B cell (primary cell): ENCODE measurements at regions not wholly inside any gene's neighbourhood (a gene's known extent, or its start where the extent isn't known, plus 50 kb on each side); places are given as distances from the start of the nearest gene placed in this dataset.

Experiments
- ATAC-seq: fragments of 200-7000 bp; cut with Tn5 transposase; one replicate; pipeline ENCODE4 v1.10.0; 2021; ENCODE audit warnings: low read depth, mild to moderate bottlenecking, moderate number of reproducible peaks, moderate library complexity
- CTCF ChIA-PET: fragments of 350-600 bp; sonication (Branson Sonifier 250); formaldehyde crosslinking; loops from one replicate; lab custom pipeline; 2021; ENCODE audit warnings: antibody characterized with exemption, inconsistent platforms; lab: Charles Lee
- POLR2A ChIA-PET: fragments of 350-600 bp; sonication (Branson Sonifier 250); formaldehyde crosslinking; loops from one replicate; lab custom pipeline; 2021; ENCODE audit warnings: antibody characterized with exemption; lab: Charles Lee
- DNase-seq: peaks from one replicate; pipeline ENCODE4 v3.0.0; 2013
- H2AFZ ChIP-seq: 2 replicates; pipeline ENCODE4 v1.6.1; 2012; ENCODE audit warnings: mild to moderate bottlenecking, low read depth, low read length; ENCODE audit not compliant: insufficient read depth, poor library complexity, severe bottlenecking
- H3K27ac ChIP-seq, 2 donors: 1 replicate in 1 of 2; 2 replicates in 1 of 2; pipeline ENCODE4 v1.5.1; 2012 to 2013; ENCODE audit warnings: low read length in 2 of 2, mild to moderate bottlenecking in 2 of 2, moderate library complexity in 1 of 2
- H3K27me3 ChIP-seq, 4 experiments: fragments of 200-600 bp in 1 of 4; sonication (generic) in 1 of 4; replicated peaks in 1 of 4; 1 replicate in 2 of 4; 2 replicates in 2 of 4; pipeline versions ENCODE4 v1.6.1 to v1.7.0; 2013 to 2016; ENCODE audit warnings: low read length in 3 of 4, mild to moderate bottlenecking in 2 of 4, mixed read lengths in 1 of 4, moderate library complexity in 1 of 4; ENCODE audit not compliant: insufficient read depth in 4 of 4, control insufficient read depth in 3 of 4; ENCODE audit errors: control extremely low read depth in 1 of 4
- H3K36me3 ChIP-seq, 2 experiments: replicated peaks in 1 of 2; 1 replicate in 1 of 2; 2 replicates in 1 of 2; pipeline versions ENCODE4 v1.6.1 to v1.7.1; 2013; ENCODE audit warnings: low read length in 1 of 2; ENCODE audit not compliant: insufficient read depth in 2 of 2, control insufficient read depth in 1 of 2; ENCODE audit errors: control extremely low read depth in 1 of 2, extremely low read depth in 1 of 2
- H3K4me1 ChIP-seq, 2 donors: fragments of 200-600 bp in 1 of 2; sonication (generic) in 1 of 2; 1 replicate in 1 of 2; 2 replicates in 1 of 2; pipeline versions ENCODE4 v1.5.1 to v1.6.1; 2013 to 2017; ENCODE audit warnings: low read length in 2 of 2; ENCODE audit not compliant: control insufficient read depth in 2 of 2, insufficient read depth in 2 of 2
- H3K4me2 ChIP-seq: replicated peaks from 2 replicates; pipeline ENCODE3; 2012; ENCODE audit warnings: mild to moderate bottlenecking, low read depth, low read length; ENCODE audit not compliant: poor library complexity, severe bottlenecking
- H3K4me3 ChIP-seq, 5 experiments: fragments of 200-600 bp in 1 of 5; sonication (generic) in 1 of 5; 1 replicate in 3 of 5; 2 replicates in 2 of 5; pipeline versions ENCODE4 v1.5.1 to v1.7.0; 2011 to 2016; ENCODE audit warnings: low read length in 4 of 5, mild to moderate bottlenecking in 4 of 5, low read depth in 2 of 5, control low read depth in 1 of 5, moderate library complexity in 1 of 5; ENCODE audit not compliant: insufficient read depth in 1 of 5; ENCODE audit errors: control extremely low read depth in 1 of 5, extremely low read depth in 1 of 5
- H3K79me2 ChIP-seq: fragments of 200-600 bp; sonication (generic); one replicate; pipeline ENCODE4 v1.6.0; 2016; ENCODE audit warnings: low read length; ENCODE audit not compliant: control insufficient read depth, insufficient read depth
- H3K9ac ChIP-seq: fragments of 200-600 bp; sonication (generic); 2 replicates; pipeline ENCODE4 v1.6.1; 2017; ENCODE audit warnings: mild to moderate bottlenecking, low read length, moderate library complexity
- H3K9me3 ChIP-seq, 3 donors: one replicate each; pipeline versions ENCODE4 v1.6.1 to v1.7.1; 2013; ENCODE audit warnings: low read length in 2 of 3; ENCODE audit not compliant: control insufficient read depth in 2 of 3, insufficient read depth in 1 of 3; ENCODE audit errors: control extremely low read depth in 1 of 3
- H4K20me1 ChIP-seq: 2 replicates; pipeline ENCODE4 v1.6.0; 2012; ENCODE audit warnings: mild to moderate bottlenecking, low read length; ENCODE audit not compliant: insufficient read depth, control insufficient read depth, poor library complexity, severe bottlenecking
- H3K27ac Mint-ChIP-seq: one replicate; pipeline ENCODE4 v1.8.0; 2021; ENCODE audit warnings: mixed read lengths
- H3K27me3 Mint-ChIP-seq: one replicate; pipeline ENCODE4 v1.8.0; 2021; ENCODE audit warnings: mixed read lengths
- H3K4me1 Mint-ChIP-seq: one replicate; pipeline ENCODE4 v1.8.0; 2021; ENCODE audit warnings: mixed read lengths
- H3K4me3 Mint-ChIP-seq: one replicate; pipeline ENCODE4 v1.8.0; 2021; ENCODE audit warnings: mixed read lengths
- H3K9me3 Mint-ChIP-seq: one replicate; pipeline ENCODE4 v1.8.0; 2022; ENCODE audit warnings: mixed read lengths; ENCODE audit not compliant: insufficient read depth
- EZH2 ChIP-seq: IDR thresholded peaks from 2 replicates; pipeline ENCODE4 v1.6.1; 2012; ENCODE audit warnings: borderline replicate concordance, low read depth, mild to moderate bottlenecking, moderate library complexity, low read length; ENCODE audit not compliant: insufficient read depth, poor library complexity, severe bottlenecking
- WGBS: methylation state at CpG from one replicate; pipeline ENCODE4 v1.1.5; 2013; ENCODE audit warnings: missing lambda C conversion rate; ENCODE audit not compliant: insufficient coverage; 5-methylcytosine and 5-hydroxymethylcytosine counted together
- intact Hi-C: fragments of 100-400 bp; cut with micrococcal nuclease; formaldehyde crosslinking; loops from one replicate; pipeline ENCODE4 v1.10.0; 2022
- TF ChIP-seq, protein P1 (sequence below): fragments of 200-600 bp; IDR thresholded peaks from one replicate; pipeline ENCODE4 v1.8.0; 2022; ENCODE audit warnings: antibody characterized with exemption, mild to moderate bottlenecking

GRCh38 chr2:78602862-78603261, 422.6 kb upstream of the REG3G start:
- Histone ChIP-seq H3K9me3 (peaks cover 0 to 4% (median 0%) of the 10 kb centered on the region in 3 donors), H3K36me3 (no peaks in the 10 kb centered on the region), H3K9ac (no peak overlapping the region), H3K4me3 (no peak overlapping the region), H3K27me3 (no peaks in the 10 kb centered on the region), H3K4me1 (no peaks in the 10 kb centered on the region), H3K79me2 (no peaks in the 10 kb centered on the region), H3K4me2 (no peak overlapping the region), H3K27ac (no peak overlapping the region), H2AFZ (no peak overlapping the region), H4K20me1 (no peaks in the 10 kb centered on the region)
- TF ChIP-seq EZH2, result no peak
- TF ChIP-seq, protein P1, sequence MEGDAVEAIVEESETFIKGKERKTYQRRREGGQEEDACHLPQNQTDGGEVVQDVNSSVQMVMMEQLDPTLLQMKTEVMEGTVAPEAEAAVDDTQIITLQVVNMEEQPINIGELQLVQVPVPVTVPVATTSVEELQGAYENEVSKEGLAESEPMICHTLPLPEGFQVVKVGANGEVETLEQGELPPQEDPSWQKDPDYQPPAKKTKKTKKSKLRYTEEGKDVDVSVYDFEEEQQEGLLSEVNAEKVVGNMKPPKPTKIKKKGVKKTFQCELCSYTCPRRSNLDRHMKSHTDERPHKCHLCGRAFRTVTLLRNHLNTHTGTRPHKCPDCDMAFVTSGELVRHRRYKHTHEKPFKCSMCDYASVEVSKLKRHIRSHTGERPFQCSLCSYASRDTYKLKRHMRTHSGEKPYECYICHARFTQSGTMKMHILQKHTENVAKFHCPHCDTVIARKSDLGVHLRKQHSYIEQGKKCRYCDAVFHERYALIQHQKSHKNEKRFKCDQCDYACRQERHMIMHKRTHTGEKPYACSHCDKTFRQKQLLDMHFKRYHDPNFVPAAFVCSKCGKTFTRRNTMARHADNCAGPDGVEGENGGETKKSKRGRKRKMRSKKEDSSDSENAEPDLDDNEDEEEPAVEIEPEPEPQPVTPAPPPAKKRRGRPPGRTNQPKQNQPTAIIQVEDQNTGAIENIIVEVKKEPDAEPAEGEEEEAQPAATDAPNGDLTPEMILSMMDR, result no peak
- Mint-ChIP-seq H3K27ac (no peak overlapping the region), H3K4me3 (no peak overlapping the region), H3K9me3 (no peaks in the 10 kb centered on the region), H3K4me1 (no peaks in the 10 kb centered on the region), H3K27me3 (no peaks in the 10 kb centered on the region)
- no peak for ATAC-seq
- POLR2A ChIA-PET, result no interaction called here
- CTCF ChIA-PET, result no interaction called here
- intact Hi-C loops, result no loop called here
- WGBS, result 100% methylated on average over 2 of the region's 4 CpGs
- no peak for DNase-seq

- H3K27ac ChIP-seq, result no peak overlapping the region
- no peak overlapping the region for H3K4me3 ChIP-seq
- H4K20me1 ChIP-seq, result no peaks in the 10 kb centered on the region
- H3K4me2 ChIP-seq, result no peak overlapping the region
- intact Hi-C loops, result no loop called here
- H3K36me3 ChIP-seq, result no peaks in the 10 kb centered on the region
- DNase-seq (no peak), ATAC-seq (no peak)
- peaks cover 0 to 4% (median 0%) of the 10 kb centered on the region in 3 donors for H3K9me3 ChIP-seq
- TF ChIP-seq, protein P1, result no peak
- no peak for TF ChIP-seq EZH2
- H3K27ac Mint-ChIP-seq, result no peak overlapping the region
- WGBS, result no CpG with 5 or more reads among the region's 2 CpGs
- POLR2A ChIA-PET, result no interaction called here
- H3K4me1 Mint-ChIP-seq, result no peaks in the 10 kb centered on the region
- H2AFZ ChIP-seq, result no peak overlapping the region
- no peaks in the 10 kb centered on the region for H3K4me1 ChIP-seq
- no peaks in the 10 kb centered on the region for H3K27me3 Mint-ChIP-seq
- H3K9ac ChIP-seq, result no peak overlapping the region
- no peaks in the 10 kb centered on the region for H3K27me3 ChIP-seq
- no peaks in the 10 kb centered on the region for H3K9me3 Mint-ChIP-seq
- no peak overlapping the region for H3K4me3 Mint-ChIP-seq
- CTCF ChIA-PET, result no interaction called here
- no peaks in the 10 kb centered on the region for H3K79me2 ChIP-seq
Measured at GRCh38 chr2:78606895-78607294, 418.6 kb upstream of the REG3G start.
